IMR-90 (cell line): ENCODE measurements at regions not wholly inside any gene's neighbourhood (a gene's known extent, or its start where the extent isn't known, plus 50 kb on each side); places are given as distances from the start of the nearest gene placed in this dataset.

Experiments
- ATAC-seq: fragments of 200-7000 bp; cut with Tn5 transposase; 2 replicates; pipeline ENCODE4 v1.9.1; 2020; ENCODE audit warnings: low read depth, mild to moderate bottlenecking, moderate library complexity
- BruUV-seq: library from RNA; stranded (reverse); fragments of 400-500 nt; replicated peaks from 2 replicates; lab custom pipeline; 2021; lab: Mats Ljungman, UMichigan
- CTCF ChIA-PET: fragments of 300-600 bp; formaldehyde crosslinking; extraction: SDS; loops from one replicate; lab custom pipeline; 2021; ENCODE audit warnings: antibody characterized with exemption; lab: Yijun Ruan, JAX
- POLR2A ChIA-PET: fragments of 300-600 bp; sonication (Branson Sonifier 250); formaldehyde crosslinking; loops from one replicate; lab custom pipeline; 2022; ENCODE audit warnings: antibody characterized with exemption; ENCODE audit not compliant: unreplicated experiment; lab: Charles Lee
- DNase-seq: peaks from one replicate; pipeline ENCODE4 v3.0.0; 2013
- H2AFZ ChIP-seq: replicated peaks from 2 replicates; pipeline ENCODE3; 2013; ENCODE audit warnings: low read length, mild to moderate bottlenecking; ENCODE audit not compliant: poor library complexity
- H2AK5ac ChIP-seq: 2 replicates; pipeline ENCODE4 v1.6.1; 2013; ENCODE audit warnings: low read depth, low read length, inconsistent platforms
- H2AK9ac ChIP-seq: replicated peaks from 2 replicates; pipeline ENCODE3; 2013; ENCODE audit warnings: mild to moderate bottlenecking, low read depth, low read length, moderate library complexity; ENCODE audit not compliant: poor library complexity
- H2BK120ac ChIP-seq: 2 replicates; pipeline ENCODE4 v1.6.1; 2013; ENCODE audit warnings: low read depth, low read length, inconsistent platforms
- H2BK15ac ChIP-seq: 3 replicates; pipeline ENCODE4 v1.6.1; 2013; ENCODE audit warnings: low read depth, low read length, inconsistent platforms
- H2BK20ac ChIP-seq: 2 replicates; pipeline ENCODE4 v1.6.1; 2013; ENCODE audit warnings: low read depth, mild to moderate bottlenecking, inconsistent platforms, low read length, moderate library complexity
- H2BK5ac ChIP-seq: 2 replicates; pipeline ENCODE4 v1.6.1; 2013; ENCODE audit warnings: mild to moderate bottlenecking, low read depth, low read length, inconsistent platforms; ENCODE audit not compliant: poor library complexity, severe bottlenecking
- H3K14ac ChIP-seq: replicated peaks from 2 replicates; pipeline ENCODE4 v1.6.1; 2013; ENCODE audit warnings: low read depth, low read length, inconsistent platforms
- H3K18ac ChIP-seq: 2 replicates; pipeline ENCODE4 v1.6.1; 2013; ENCODE audit warnings: low read depth, low read length, control low read depth
- H3K23ac ChIP-seq: 2 replicates; pipeline ENCODE4 v1.6.1; 2013; ENCODE audit warnings: low read depth, low read length, inconsistent platforms
- H3K27ac ChIP-seq: 2 replicates; pipeline ENCODE4 v1.5.1; 2013; ENCODE audit warnings: mild to moderate bottlenecking, control low read depth, low read length; ENCODE audit not compliant: insufficient read depth
- H3K27me3 ChIP-seq: 2 replicates; pipeline ENCODE4 v1.6.1; 2013; ENCODE audit warnings: low read length; ENCODE audit not compliant: control insufficient read depth, insufficient read depth
- H3K36me3 ChIP-seq: 2 replicates; pipeline ENCODE4 v1.6.1; 2013; ENCODE audit warnings: low read length, mixed read lengths; ENCODE audit not compliant: control insufficient read depth, insufficient read depth
- H3K4ac ChIP-seq: 2 replicates; pipeline ENCODE4 v1.6.1; 2013; ENCODE audit warnings: low read depth, low read length, inconsistent platforms
- H3K4me1 ChIP-seq: 2 replicates; pipeline ENCODE4 v1.6.1; 2013; ENCODE audit warnings: low read length, mixed read lengths; ENCODE audit not compliant: control insufficient read depth, insufficient read depth
- H3K4me2 ChIP-seq: 2 replicates; pipeline ENCODE4 v1.6.1; 2013; ENCODE audit warnings: low read depth, mild to moderate bottlenecking, control low read depth, low read length, moderate library complexity
- H3K4me3 ChIP-seq: 2 replicates; pipeline ENCODE4 v1.5.1; 2013; ENCODE audit warnings: low read depth, mild to moderate bottlenecking, control low read depth, low read length, moderate library complexity; ENCODE audit not compliant: insufficient read depth
- H3K56ac ChIP-seq: 2 replicates; pipeline ENCODE4 v1.6.1; 2013; ENCODE audit warnings: low read length, inconsistent platforms; ENCODE audit not compliant: insufficient read depth; ENCODE audit errors: extremely low read depth
- H3K79me1 ChIP-seq, 2 experiments: 2 replicates each; pipeline ENCODE4 v1.6.1; 2013; ENCODE audit warnings: low read length in 2 of 2, inconsistent platforms in 1 of 2, low read depth in 1 of 2
- H3K9ac ChIP-seq: 2 replicates; pipeline ENCODE4 v1.6.1; 2013; ENCODE audit warnings: low read depth, low read length, control low read depth
- H3K9me1 ChIP-seq: 2 replicates; pipeline ENCODE4 v1.6.1; 2013; ENCODE audit warnings: low read length, inconsistent platforms; ENCODE audit not compliant: insufficient read depth
- H3K9me3 ChIP-seq: 2 replicates; pipeline ENCODE4 v1.6.1; 2013; ENCODE audit warnings: low read length; ENCODE audit not compliant: control insufficient read depth, insufficient read depth
- H4K20me1 ChIP-seq: 2 replicates; pipeline ENCODE4 v1.6.1; 2013; ENCODE audit warnings: low read length, inconsistent platforms; ENCODE audit not compliant: insufficient read depth
- H4K5ac ChIP-seq: 2 replicates; pipeline ENCODE4 v1.6.1; 2013; ENCODE audit warnings: mild to moderate bottlenecking, low read depth, low read length, control low read depth
- H4K8ac ChIP-seq, 2 experiments: 2 replicates each; pipeline ENCODE4 v1.6.1; 2013; ENCODE audit warnings: low read depth in 2 of 2, low read length in 2 of 2, control low read depth in 1 of 2, inconsistent platforms in 1 of 2
- H4K91ac ChIP-seq: 2 replicates; pipeline ENCODE4 v1.6.1; 2013; ENCODE audit warnings: low read depth, low read length, inconsistent platforms; ENCODE audit not compliant: insufficient read depth
- BHLHE40 ChIP-seq: fragments of 150-350 bp; IDR thresholded peaks from 2 replicates; pipeline ENCODE4 v1.6.1; 2016; ENCODE audit warnings: mild to moderate bottlenecking, low read depth, low read length
- CEBPB ChIP-seq: IDR thresholded peaks from 2 replicates; pipeline ENCODE4 v1.6.1; 2012; ENCODE audit warnings: low read depth, low read length, improper control_type of control experiment
- CHD1 ChIP-seq: IDR thresholded peaks from 2 replicates; pipeline ENCODE4 v1.6.1; 2012; ENCODE audit warnings: low read depth, low read length, improper control_type of control experiment
- FOS ChIP-seq: fragments of 150-350 bp; IDR thresholded peaks from 2 replicates; pipeline ENCODE4 v1.6.1; 2016; ENCODE audit warnings: low read depth, low read length
- MAFK ChIP-seq: IDR thresholded peaks from 2 replicates; pipeline ENCODE4 v1.6.1; 2012; ENCODE audit warnings: low read depth, low read length, improper control_type of control experiment
- MAZ ChIP-seq: IDR thresholded peaks from 2 replicates; pipeline ENCODE4 v1.6.1; 2012; ENCODE audit warnings: low read depth, mild to moderate bottlenecking, low read length, improper control_type of control experiment, moderate library complexity, borderline replicate concordance
- MXI1 ChIP-seq: IDR thresholded peaks from 2 replicates; pipeline ENCODE4 v1.6.1; 2012; ENCODE audit warnings: low read depth, mild to moderate bottlenecking, low read length, moderate library complexity, borderline replicate concordance
- NFE2L2 ChIP-seq: fragments of 150-350 bp; IDR thresholded peaks from 2 replicates; pipeline ENCODE4 v1.6.1; 2016; ENCODE audit warnings: low read depth, mild to moderate bottlenecking, low read length
- POLR2A ChIP-seq: IDR thresholded peaks from 2 replicates; pipeline ENCODE4 v1.6.1; 2012; ENCODE audit warnings: mild to moderate bottlenecking, low read depth, low read length
- RAD21 ChIP-seq: IDR thresholded peaks from 2 replicates; pipeline ENCODE4 v1.6.1; 2012; ENCODE audit warnings: low read length, improper control_type of control experiment
- RCOR1 ChIP-seq: IDR thresholded peaks from 2 replicates; pipeline ENCODE4 v1.6.1; 2012; ENCODE audit warnings: mild to moderate bottlenecking, low read length, improper control_type of control experiment; ENCODE audit not compliant: insufficient replicate concordance
- RFX5 ChIP-seq: IDR thresholded peaks from 2 replicates; pipeline ENCODE4 v1.8.0; 2012; ENCODE audit warnings: low read depth, mild to moderate bottlenecking, low read length, moderate library complexity
- SMC3 ChIP-seq: fragments of 150-350 bp; IDR thresholded peaks from 2 replicates; pipeline ENCODE4 v1.6.1; 2016; ENCODE audit warnings: low read depth, mild to moderate bottlenecking, antibody characterized with exemption, low read length, moderate library complexity
- dilution Hi-C: fragments of 300-500 bp; cut with HindIII; formaldehyde crosslinking; loops from one replicate; pipeline ENCODE4 v1.14.3; 2018; ENCODE audit warnings: low sequenced_read_pairs; ENCODE audit not compliant: unreplicated experiment
- in situ Hi-C: fragments of 300-500 bp; cut with MboI; formaldehyde crosslinking; loops from 3 replicates; pipeline ENCODE4 v1.14.3; 2019; ENCODE audit warnings: low sequenced_read_pairs, inconsistent platforms, mixed read lengths
- intact Hi-C: fragments of 100-400 bp; cut with micrococcal nuclease; formaldehyde crosslinking; loops from 2 replicates; pipeline ENCODE4 v1.10.0; 2022
- TF ChIP-seq, protein P1 (sequence below): conservative IDR thresholded peaks from 2 replicates; pipeline ENCODE4 v1.5.1; 2012; ENCODE audit warnings: mild to moderate bottlenecking, low read depth, low read length, improper control_type of control experiment
- TF ChIP-seq, protein P2 (sequence below): fragments of 150-350 bp; IDR thresholded peaks from 2 replicates; pipeline ENCODE4 v1.6.1; 2016; ENCODE audit warnings: low read depth, mild to moderate bottlenecking, low read length, moderate library complexity, borderline replicate concordance
- TF ChIP-seq, protein P3 (sequence below): fragments of 150-350 bp; IDR thresholded peaks from 2 replicates; pipeline ENCODE4 v1.6.1; 2017; ENCODE audit warnings: mild to moderate bottlenecking, antibody characterized with exemption, low read length, low read depth

DNA sequence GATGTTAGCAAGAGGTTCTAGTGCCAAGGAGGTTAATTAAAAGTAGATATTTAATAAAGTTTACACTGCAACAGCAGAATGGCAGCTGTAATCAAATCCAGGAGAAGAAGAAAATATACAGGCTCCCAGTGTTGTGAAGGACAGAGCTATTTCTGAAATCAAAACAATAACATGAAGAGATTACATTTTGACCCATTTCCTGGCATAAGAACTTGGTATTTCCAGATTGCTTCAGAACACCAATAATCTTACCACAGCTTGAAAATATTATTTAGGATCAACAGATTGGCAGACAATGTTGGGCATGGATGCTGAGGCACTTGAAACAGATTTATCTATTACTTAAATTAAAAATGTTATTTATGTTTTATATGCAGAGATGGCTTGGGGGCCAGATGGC lies 692.5 kb downstream of the KCNA4 start:
- Histone ChIP-seq H4K20me1 (no peaks in the 10 kb centered on the region), H2BK120ac (peak overlapping the region; percentile 91), H2BK20ac (peak overlapping the region; percentile 91; the same call in 1 of the 2 replicates), H4K8ac (peak overlapping the region; percentile 91 to 94), H2BK5ac (peak overlapping the region; percentile 93), H3K9me3 (no peaks in the 10 kb centered on the region), H3K4me2 (no peak overlapping the region), H3K14ac (peak overlapping the region; percentile 87; the same call in 1 of the 2 replicates), H2BK15ac (peak overlapping the region; percentile 99; the same call in 2 of the 3 replicates), H2AK5ac (no peak overlapping the region), H3K4me1 (peaks cover 20% of the 10 kb centered on the region), H3K9ac (peak overlapping the region; percentile 83; the same call in 1 of the 2 replicates), H3K27ac (peak overlapping the region; percentile 93; the same call in 1 of the 2 replicates), H2AFZ (no peak overlapping the region), H4K91ac (peak overlapping the region; percentile 99), H3K4me3 (no peak overlapping the region), H3K56ac (peak overlapping the region; percentile 80; the same call in 1 of the 2 replicates), H3K9me1 (no peaks in the 10 kb centered on the region; the same call in 1 of the 2 replicates), H3K23ac (peak overlapping the region; percentile 88; the same call in 1 of the 2 replicates), H3K18ac (peak overlapping the region; percentile 100), H3K36me3 (no peaks in the 10 kb centered on the region; the same call in 1 of the 2 replicates), H3K4ac (peak overlapping the region; percentile 77; the same call in 1 of the 2 replicates), H3K79me1 (0 out of 4 replicates have a peak, but pooled peaks cover 3 to 4% of the 10 kb centered on the region in 2 experiments), H4K5ac (peak overlapping the region; percentile 100; the same call in 1 of the 2 replicates), H2AK9ac (no peak overlapping the region), H3K27me3 (no peaks in the 10 kb centered on the region)
- intact Hi-C loops (no loop called here), in situ Hi-C loops (loop anchor here (10.0 kb wide), 1 partner anchor 150 kb away; no protein-coding TSS in a partner anchor), dilution Hi-C loops (no loop called here)
- ATAC-seq (no peak), DNase-seq (no peak)
- ChIA-PET POLR2A (no interaction called here), CTCF (no interaction called here)
- TF ChIP-seq BHLHE40 (no peak), RFX5 (no peak), CHD1 (no peak), MAFK (no peak), POLR2A (no peak), RAD21 (no peak), CEBPB (no peak), FOS (no peak), NFE2L2 (no peak), MXI1 (no peak), SMC3 (no peak), MAZ (no peak), RCOR1 (no peak)
- TF ChIP-seq, protein P1, sequence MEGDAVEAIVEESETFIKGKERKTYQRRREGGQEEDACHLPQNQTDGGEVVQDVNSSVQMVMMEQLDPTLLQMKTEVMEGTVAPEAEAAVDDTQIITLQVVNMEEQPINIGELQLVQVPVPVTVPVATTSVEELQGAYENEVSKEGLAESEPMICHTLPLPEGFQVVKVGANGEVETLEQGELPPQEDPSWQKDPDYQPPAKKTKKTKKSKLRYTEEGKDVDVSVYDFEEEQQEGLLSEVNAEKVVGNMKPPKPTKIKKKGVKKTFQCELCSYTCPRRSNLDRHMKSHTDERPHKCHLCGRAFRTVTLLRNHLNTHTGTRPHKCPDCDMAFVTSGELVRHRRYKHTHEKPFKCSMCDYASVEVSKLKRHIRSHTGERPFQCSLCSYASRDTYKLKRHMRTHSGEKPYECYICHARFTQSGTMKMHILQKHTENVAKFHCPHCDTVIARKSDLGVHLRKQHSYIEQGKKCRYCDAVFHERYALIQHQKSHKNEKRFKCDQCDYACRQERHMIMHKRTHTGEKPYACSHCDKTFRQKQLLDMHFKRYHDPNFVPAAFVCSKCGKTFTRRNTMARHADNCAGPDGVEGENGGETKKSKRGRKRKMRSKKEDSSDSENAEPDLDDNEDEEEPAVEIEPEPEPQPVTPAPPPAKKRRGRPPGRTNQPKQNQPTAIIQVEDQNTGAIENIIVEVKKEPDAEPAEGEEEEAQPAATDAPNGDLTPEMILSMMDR, result no peak
- TF ChIP-seq, protein P2, sequence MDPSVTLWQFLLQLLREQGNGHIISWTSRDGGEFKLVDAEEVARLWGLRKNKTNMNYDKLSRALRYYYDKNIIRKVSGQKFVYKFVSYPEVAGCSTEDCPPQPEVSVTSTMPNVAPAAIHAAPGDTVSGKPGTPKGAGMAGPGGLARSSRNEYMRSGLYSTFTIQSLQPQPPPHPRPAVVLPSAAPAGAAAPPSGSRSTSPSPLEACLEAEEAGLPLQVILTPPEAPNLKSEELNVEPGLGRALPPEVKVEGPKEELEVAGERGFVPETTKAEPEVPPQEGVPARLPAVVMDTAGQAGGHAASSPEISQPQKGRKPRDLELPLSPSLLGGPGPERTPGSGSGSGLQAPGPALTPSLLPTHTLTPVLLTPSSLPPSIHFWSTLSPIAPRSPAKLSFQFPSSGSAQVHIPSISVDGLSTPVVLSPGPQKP, result no peak
- TF ChIP-seq, protein P3, sequence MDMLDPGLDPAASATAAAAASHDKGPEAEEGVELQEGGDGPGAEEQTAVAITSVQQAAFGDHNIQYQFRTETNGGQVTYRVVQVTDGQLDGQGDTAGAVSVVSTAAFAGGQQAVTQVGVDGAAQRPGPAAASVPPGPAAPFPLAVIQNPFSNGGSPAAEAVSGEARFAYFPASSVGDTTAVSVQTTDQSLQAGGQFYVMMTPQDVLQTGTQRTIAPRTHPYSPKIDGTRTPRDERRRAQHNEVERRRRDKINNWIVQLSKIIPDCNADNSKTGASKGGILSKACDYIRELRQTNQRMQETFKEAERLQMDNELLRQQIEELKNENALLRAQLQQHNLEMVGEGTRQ, result no peak
- no TSS peak for BruUV-seq
